ENCODE measurements at regions not wholly inside any gene's neighbourhood (a gene's known extent, or its start where the extent isn't known, plus 50 kb on each side); places are given as distances from the start of the nearest gene placed in this dataset.
"Not testable (repeated sequence)": the region's sequence is repeated elsewhere in the genome, so short reads cannot be mapped to it uniquely, and the experiment has no call there.

- no peak for DNase-seq (ENCODE audit: low read depth in 2 of 2)
These were observed 427.5 kb upstream of the TBL1XR1 start for GRCh38 chr3:177624528-177625495.

GRCh38 chr3:177626045-177626444 lies 428.8 kb upstream of the TBL1XR1 start:
- no peak for DNase-seq (ENCODE audit: low read depth in 2 of 2)

- not testable (repeated sequence) for DNase-seq (ENCODE audit: low read depth in 2 of 2)
These were observed 430.9 kb upstream of the TBL1XR1 start for GRCh38 chr3:177628095-177628719.

GRCh38 chr3:177629276-177629675 lies 432.0 kb upstream of the TBL1XR1 start:
- no peak for DNase-seq (ENCODE audit: low read depth in 2 of 2)

- no peak for DNase-seq (ENCODE audit: low read depth in 2 of 2)
These were observed 436.5 kb upstream of the TBL1XR1 start for GRCh38 chr3:177633671-177634207.

GRCh38 chr3:177635601-177636106 lies 438.4 kb upstream of the TBL1XR1 start:
- not testable (repeated sequence) for DNase-seq (ENCODE audit: low read depth in 2 of 2)

- DNase-seq (ENCODE audit: low read depth in 2 of 2), result no peak
These were observed 443.2 kb upstream of the TBL1XR1 start for GRCh38 chr3:177640319-177640965.

- no peak for DNase-seq (ENCODE audit: low read depth in 2 of 2)
These were observed 443.9 kb upstream of the TBL1XR1 start for GRCh38 chr3:177641206-177641605.

- DNase-seq (ENCODE audit: low read depth in 2 of 2), result no peak
These were observed 444.9 kb upstream of the TBL1XR1 start for GRCh38 chr3:177642042-177642803.

GRCh38 chr3:177642804-177643125 lies 445.5 kb upstream of the TBL1XR1 start:
- no peak for DNase-seq (ENCODE audit: low read depth in 2 of 2)

GRCh38 chr3:177646749-177647148 lies 449.5 kb upstream of the TBL1XR1 start:
- no peak for DNase-seq (ENCODE audit: low read depth in 2 of 2)

- no peak for DNase-seq (ENCODE audit: low read depth in 2 of 2)
These were observed 450.1 kb upstream of the TBL1XR1 start for GRCh38 chr3:177647341-177647740.

- no peak for DNase-seq (ENCODE audit: low read depth in 2 of 2)
These were observed 450.6 kb upstream of the TBL1XR1 start for GRCh38 chr3:177647876-177648275.

- DNase-seq (ENCODE audit: low read depth in 2 of 2), result no peak
These were observed 455.4 kb upstream of the TBL1XR1 start for GRCh38 chr3:177652556-177653291.

- no peak for DNase-seq (ENCODE audit: low read depth in 2 of 2)
These were observed 460.0 kb upstream of the TBL1XR1 start for GRCh38 chr3:177657243-177657642.

GRCh38 chr3:177658354-177658753 lies 461.1 kb upstream of the TBL1XR1 start:
- no peak for DNase-seq (ENCODE audit: low read depth in 2 of 2)

- DNase-seq (ENCODE audit: low read depth in 2 of 2), result not testable (repeated sequence)
These were observed 467.3 kb upstream of the TBL1XR1 start for GRCh38 chr3:177664380-177665103.

GRCh38 chr3:177665122-177665808 lies 468.0 kb upstream of the TBL1XR1 start:
- no peak for DNase-seq (ENCODE audit: low read depth in 2 of 2)

- DNase-seq (ENCODE audit: low read depth in 2 of 2), result no peak
These were observed 475.1 kb upstream of the TBL1XR1 start for GRCh38 chr3:177672252-177672911.
